GM21737 (cell line): ENCODE measurements at regions not wholly inside any gene's neighbourhood (a gene's known extent, or its start where the extent isn't known, plus 50 kb on each side); places are given as distances from the start of the nearest gene placed in this dataset.
"Not testable (repeated sequence)": the region's sequence is repeated elsewhere in the genome, so short reads cannot be mapped to it uniquely, and the experiment has no call there.

Source experiments
- ATAC-seq: cut with Tn5 transposase; IDR thresholded peaks from one replicate; pipeline ENCODE4 v1.9.1; 2021; ENCODE audit warnings: mild to moderate bottlenecking, moderate library complexity; ENCODE audit not compliant: unreplicated experiment

DNA sequence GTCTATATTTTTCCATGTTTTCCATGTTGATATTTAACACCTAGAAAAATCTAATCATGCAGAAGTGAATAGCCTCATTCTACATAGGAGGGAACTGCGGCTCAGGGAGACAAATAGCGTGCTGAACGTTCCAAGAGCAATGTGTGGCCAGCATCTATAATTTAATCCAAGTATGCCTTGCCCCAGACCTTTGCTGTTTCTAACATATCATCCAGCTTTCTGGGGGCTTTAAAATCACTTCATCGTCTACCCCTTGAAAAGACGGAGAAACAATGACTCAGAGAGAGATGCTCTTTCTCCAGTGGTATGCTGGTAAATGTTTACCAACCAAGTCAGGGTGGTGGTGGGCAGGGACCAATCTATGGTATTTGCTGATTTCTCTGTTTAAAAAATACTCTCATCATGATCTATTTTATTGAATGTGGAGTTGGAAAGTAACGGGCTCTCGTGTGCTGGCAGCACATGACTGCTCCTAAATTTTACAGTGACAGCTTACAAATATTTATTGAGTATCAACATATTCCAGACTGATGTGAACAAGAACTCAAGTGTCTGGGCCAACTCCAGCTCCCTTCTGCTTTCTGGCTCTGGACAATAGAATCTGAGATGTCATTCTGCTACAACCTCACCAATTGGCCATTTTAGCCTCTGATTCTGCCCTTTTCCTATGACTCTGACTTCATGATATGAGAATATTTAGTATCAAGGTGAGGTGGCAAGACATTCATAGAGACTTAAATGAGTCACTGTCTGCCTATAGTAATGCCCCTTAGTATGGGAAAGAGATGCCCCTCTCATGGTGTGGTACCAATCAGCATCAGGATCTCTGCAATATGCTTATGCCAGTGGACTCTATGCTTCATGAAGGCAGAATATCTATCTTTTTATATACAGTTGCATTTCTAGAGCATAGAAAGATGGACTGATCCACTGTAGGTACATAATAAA lies 407.4 kb upstream of the TNC start:
- ATAC-seq, result no peak

DNA sequence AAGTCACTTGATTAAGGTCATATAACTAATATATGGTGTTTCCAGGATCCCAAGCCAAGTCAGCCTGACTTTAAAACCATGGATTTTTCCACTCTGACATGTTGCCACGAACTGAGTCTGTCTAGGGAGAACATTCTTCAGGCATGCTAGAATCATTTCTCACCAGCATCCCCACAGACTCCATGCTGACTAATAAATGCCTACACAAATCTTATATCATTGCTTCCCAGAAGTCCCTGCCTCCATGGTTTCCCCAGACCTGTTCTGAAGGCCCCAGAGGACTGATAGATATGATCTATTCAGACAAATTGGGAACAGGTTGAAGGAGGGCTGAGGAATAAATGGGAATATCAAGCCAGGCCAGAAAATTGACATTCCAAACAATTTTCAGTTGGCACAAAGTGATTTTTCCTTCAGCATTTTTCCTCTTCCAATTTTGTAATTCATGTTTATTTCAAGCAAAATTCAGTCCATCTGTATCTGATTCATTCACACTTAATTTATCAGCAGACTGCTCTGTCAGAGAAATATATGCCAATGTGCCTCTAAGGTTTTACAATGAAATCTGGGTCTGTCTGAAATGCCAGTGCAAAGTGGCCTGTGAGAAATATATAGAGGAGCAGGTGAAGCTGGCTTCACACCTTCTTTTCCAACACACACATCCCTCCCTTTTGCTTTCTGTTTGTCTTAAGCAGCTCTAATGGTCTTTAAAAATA lies 413.6 kb upstream of the TNC start:
- ATAC-seq, result no peak

DNA sequence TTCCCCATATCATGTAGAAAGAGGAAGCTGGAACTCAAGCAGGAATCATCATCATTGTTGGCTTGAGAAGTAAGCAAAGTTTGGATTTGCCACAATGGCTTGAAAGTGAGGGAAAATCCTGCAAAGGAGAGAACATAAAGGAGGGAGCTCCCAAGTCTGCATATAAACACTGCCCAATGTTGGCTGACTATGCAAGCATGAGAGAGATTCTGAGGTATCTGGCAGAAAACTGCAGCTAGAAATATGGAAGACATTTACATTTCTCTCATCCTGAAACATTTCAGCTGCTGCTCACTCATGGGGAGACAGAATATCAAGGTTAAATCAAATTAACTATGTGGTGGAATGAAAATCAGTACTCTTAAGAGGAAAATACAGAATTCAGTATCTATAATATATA lies 415.6 kb upstream of the TNC start:
- no peak for ATAC-seq

DNA sequence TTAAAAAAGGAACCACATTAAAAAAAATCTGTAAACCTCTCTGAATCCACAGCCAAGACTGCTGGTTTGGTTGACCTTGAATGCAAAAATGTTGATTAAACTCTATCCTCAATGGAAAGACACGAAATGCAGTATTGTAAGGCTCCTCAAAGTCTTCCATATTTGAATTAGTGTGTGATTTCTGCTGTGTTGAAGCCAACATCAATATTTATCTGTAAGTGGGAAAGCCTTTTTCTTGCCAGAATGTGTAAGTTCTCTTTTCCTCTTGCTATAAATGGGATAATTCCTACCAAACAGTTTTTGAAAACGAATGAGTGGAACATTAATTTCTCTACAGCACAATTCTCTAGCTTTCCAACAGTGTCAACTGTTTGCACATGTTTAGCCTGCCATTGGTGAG lies 422.1 kb upstream of the TNC start:
- ATAC-seq, result no peak

DNA sequence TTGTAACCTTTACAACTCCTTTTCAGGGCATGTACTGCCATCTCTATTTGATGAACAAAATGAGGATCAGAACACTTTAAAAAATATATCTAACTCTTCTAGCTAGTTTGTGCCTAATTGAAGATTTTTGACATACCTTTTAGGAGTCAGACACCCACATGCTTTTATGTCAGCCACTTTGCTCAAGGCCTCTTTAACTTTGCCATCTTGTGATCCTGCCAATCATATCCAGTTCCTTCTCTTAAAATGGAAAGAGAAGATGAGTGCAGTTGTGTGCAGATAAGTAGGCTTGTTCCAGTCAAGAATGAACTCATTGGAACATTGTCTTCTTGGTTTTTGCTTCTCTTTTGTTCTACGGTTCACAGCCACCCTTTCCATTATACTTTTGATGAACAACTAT lies 425.6 kb upstream of the TNC start:
- ATAC-seq, result no peak

DNA sequence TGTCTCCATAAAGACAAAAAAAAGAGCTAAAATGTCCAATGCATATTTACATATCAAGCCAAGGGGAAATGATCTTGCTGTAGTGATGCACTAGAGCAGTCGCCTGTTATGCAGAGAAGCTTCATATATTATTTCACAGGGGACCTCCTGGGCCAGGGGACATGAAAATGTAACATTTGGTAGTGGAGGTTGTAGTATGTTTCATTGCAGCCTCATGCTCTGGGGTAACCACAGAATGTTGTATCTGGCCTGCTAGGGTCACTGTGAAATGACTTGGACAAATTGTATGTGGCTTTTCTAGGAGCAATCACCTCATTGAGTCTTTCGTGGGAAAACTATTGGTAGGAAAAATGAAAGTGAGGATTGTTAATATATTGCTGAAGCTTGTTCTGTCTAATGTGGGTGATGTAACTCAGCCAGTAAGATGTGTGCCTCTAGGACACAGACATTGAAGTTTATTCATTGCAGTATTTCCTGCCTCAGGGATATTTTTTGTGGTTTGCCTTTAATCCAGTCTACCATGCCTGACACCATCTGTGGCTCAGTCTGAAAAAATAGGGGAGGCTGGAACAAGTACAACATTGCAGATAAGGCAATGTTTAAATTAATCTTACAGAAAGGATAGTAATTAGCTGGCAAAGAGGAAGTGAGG lies 430.8 kb upstream of the TNC start:
- no peak for ATAC-seq

DNA sequence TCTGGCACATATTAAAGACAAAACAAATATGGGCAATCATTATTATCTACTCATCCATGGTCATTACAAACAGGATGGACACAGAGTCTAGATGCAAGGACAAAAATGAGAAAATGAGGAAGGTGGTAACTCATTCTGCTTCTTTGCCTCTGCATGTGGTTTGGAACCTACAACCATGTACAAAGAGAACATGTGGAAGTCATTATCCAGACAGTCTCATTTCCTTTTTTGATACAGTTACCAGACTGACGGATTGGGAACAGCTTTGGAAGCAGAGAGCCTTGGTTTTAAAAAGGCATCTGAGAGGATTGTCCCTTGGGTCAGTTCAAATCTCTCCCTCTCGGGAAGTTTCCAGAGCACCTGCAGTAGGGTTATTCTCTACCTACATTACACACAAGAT lies 433.4 kb upstream of the TNC start:
- no peak for ATAC-seq

DNA sequence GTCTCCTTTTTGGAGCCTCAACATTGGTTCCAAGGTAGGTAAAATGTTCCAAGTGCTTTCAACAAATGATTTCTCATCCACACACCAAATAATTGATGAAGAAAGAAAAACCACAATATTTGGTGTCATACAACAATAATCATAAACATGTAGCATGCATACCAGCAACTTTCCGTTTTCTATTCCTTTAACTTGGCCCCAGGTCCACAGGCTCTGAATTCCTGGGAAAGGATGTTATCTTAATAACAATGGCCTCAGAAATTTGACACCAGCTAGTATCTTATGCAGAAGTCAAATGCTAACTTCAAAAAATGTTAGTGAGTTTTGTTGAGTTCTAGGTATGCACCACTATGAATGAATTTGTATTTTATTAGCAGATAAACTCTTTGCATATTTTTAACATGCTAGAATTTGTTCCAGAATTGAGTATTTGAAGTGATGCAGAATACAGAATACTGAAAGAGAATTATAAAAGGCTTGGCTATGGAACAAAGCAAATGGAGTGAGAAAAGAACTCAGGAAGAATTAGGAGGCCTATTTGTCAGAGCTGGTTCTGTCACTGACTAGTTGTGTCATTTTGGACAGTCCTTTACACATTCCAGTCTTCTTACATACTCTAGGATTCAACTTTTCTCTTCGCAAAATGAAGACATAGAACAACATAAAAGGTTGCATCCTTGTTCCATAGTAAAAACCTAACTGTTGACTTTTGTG lies 435.3 kb upstream of the TNC start:
- ATAC-seq, result no peak

DNA sequence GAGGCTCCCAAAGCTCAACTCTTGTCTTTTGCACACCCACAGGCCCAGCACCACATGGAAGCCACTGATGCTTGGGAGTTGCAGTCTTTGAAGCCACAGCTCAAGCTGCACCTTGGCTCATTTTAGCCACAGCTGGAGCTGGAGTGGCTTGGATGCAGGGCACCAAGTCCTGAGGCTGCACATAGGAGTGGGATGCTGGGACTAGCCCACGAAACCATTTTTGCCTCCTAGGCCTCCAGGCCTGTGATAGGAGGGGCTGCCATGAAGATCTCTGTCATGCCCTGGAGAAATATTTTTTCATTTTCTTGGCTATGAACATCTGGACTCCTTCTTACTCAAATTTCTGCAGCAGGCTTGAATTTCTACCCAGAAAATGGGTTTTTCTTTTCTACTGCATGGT lies 438.5 kb upstream of the TNC start:
- no peak for ATAC-seq

DNA sequence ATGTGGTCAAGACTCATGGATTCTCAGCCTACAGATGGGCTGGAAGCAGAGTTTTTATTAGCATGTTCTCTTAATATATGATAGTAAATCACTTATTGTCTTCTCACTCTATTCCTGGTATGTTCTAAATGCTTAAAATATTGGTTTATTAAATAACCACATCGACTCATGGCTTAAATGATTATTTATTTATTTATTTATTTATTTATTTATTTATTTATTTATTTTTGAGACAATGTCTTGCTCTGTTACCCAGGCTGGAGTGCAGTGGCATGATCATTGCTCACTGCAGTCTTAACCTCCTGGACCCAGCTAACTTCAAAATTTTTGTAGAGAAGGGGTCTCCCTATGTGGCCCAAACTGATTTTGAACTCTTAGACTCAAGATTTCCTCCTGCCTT lies 457.2 kb upstream of the TNC start:
- ATAC-seq, result no peak

DNA sequence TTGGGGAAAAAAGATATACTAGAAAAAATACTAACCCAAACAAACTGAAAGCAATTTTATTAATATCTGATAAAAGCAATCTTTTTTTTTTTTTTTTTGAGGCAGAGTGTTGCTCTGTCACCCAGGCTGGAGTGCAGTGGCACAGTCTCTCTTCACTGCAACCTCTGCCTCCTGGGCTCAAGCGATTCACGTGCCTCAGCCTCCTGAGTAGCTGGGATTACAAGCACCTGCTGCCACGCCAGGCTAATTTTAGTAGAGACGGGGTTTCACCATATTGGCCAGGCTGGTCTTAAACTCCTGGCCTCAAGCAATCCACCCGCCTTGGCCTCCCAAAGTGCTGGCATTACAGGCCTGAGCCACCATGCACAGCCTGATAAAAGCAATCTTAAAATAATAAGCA lies 467.5 kb upstream of the TNC start:
- ATAC-seq, result not testable (repeated sequence)

DNA sequence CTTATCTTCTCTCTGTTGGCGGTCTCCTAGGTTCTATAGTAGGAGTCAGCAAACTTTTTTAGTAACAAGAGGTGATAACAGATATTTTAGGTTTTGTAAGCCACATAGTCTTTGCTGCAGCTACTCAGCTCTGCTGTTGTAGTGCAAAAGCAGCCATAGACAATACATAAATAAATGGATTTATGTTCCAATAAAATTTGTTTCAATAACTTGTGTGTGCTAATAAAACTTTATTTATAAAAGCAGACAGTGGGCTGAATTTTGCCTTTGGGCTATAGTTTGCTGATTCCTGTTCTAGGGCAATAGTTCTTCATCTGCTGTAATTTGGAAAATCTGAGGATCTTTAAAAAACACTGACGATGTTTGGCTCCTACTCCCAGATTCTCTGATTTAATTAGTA lies 469.4 kb upstream of the TNC start:
- ATAC-seq, result no peak

DNA sequence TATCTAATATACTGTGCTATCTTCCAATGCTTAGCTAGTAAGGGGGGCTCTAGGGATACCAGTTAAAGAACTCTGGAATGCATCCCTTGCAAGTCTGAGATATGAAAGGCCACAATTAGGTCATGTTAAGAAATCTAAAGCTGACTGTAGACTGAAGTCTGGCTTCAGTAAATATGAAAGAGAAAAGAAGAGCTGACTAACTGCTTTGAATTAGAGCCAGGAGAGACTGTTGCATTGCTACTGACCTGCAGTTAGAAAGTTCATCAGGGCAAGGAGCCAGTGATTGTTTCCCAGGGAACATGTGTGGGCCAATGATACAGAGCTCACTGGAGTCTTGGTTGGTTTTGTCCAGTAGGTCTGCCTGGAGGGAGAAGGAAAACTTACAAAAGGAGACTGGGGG lies 472.1 kb upstream of the TNC start:
- no peak for ATAC-seq

DNA sequence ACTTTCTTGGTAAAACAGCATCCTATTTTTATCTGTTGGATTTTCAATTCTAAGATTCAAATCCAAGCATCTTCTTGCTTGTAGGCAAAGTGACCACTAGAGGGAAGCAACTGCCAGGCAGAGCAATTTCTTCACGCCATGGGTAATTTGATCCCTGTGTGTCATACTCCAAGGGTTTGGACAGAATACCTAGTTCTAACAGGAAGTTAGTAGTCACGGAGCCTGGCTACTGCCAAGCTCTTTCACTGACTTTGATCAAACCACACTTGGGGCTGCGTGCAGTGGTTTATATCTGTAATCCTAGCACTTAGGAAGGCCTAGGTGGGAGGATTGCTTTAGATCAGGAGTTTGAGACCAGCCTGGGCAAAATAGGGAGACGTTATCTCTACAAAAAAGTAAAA lies 473.6 kb upstream of the TNC start:
- no peak for ATAC-seq

DNA sequence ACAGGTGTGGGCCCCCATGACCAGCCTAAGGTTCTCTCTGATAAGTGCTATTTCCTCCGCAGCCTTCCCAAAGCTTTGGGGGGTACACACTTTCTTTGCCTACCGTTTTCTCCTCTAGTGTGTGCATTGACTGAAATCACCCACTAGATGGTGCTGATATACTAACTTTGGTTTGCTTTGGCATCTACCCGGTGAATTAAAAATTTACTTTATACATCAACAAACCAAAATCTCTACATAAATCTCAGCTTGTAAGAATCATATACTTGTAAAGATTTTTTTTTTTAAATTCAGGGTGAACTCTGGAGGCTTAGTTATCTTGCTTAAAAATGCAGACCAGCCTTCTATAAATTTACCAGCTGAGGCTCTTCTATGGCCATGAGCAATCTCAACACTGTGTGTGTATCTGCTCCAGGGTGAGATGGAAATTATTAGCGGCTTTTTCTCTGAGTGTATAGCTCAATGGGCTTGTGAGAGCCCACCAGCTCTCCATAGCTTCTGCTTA lies 475.7 kb upstream of the TNC start:
- ATAC-seq, result no peak

DNA sequence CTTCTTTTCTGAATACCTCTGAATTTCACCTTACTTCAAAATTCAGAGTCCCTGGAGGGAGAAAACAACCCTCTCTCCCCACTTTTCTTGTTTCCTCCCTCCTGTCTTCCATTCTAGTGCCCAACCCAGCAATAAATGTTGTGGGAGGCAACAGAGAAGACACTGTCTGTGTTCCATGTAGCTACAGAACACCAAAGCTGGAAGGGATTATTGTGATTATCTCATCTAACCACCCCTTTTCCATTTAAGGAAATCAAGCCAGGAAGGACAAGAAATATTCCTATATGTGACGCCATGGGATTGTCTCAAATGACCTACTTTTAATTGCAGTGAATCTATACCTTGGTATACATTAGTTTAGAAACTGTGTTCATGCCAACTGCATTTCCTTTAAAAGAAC lies 476.6 kb upstream of the TNC start:
- ATAC-seq, result no peak

DNA sequence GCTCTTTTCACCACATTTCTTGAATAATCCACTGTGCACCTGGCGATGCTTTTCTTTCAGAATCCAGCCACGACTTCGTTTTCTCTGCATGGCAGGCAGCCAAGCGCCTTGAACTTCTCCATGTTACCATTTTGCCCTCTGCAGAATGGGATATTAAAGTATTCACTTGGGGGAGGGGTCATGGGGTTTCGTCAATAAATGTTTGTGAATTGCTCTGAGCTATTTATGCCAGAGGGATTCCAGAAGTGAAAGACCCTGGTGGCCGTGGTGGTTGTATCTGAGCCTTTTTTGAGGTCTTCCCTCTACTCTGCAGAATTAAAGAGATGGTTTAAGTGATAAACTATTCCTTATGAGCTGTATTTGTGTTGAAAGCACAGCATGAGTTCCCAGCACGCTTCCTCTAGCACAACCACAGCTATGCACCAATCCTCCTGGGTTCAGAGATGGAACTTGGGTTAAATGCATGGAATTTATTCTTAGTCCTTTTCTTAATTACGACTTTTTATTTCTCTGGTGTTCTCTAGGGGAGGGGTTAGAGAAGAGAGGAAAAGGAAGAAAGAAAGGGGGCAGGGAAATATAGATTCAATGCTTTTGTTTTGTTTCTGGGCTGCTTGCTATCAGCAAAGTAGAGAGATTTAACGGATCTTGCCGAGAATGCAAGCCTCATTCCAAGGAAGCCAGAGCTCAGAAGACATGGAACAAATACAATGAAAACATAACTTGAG lies 478.2 kb upstream of the TNC start:
- no peak for ATAC-seq

DNA sequence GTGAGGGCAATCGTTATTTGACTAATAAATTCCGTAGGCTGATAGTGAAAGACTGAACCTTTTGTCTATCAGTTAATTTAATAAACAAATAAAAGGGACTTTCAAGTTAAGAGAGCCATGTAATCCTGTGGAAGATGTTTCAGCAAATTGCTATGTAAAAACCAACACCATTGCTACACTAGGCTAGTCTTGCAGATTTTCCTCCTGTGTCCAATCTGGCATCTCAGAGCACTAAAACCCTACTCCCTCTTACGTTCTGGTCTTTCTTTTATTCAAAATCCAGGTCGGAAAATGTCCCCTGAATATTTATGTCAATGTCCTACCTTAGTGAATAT lies 478.8 kb upstream of the TNC start:
- no peak for ATAC-seq

DNA sequence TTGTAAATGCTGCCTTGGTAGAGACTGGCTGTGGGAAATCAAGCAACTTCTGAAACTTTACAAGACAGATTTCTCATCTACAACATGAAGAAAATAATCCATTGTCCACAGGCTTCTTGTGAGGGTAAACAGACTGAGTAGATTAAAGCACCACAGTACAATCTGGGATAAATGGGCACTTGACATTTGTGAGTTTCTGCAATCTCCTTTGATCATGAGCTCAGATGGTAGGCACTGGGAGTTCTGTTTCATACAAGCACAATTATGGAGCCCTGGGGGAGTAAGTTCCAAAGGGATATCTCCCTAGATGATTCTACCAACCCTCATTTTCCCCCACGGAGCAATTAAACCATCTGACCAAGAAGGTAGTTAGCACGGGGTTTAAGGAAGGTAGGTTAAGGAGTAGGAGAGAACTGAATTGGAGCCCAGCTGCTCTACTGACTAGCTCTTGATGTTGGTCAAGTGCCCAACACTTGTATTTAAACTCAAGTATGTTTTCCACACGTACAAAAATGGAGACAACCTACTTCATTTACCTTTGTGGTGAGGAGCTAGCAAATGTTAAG lies 479.5 kb upstream of the TNC start:
- no peak for ATAC-seq

DNA sequence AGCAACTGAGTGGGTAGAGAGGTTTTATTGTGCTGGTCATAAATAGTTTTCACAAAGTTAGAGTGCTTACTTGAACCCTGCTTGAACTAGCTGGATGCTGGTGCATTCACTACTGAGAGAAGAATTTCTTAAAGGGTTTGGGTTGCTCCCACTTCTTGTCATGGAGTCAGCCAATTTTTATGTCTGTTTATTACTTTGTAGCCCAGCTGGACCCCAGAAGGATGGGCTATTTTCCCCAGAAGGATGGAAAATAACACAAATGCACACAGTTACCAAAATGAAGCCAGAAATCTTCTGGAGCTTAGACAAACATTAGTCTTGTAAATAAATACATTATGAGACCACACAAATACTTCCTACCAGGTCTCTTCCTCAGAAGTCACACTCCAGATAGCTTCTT lies 480.8 kb upstream of the TNC start:
- ATAC-seq, result no peak
